GM19467 (cell line): ENCODE measurements at regions not wholly inside any gene's neighbourhood (a gene's known extent, or its start where the extent isn't known, plus 50 kb on each side); places are given as distances from the start of the nearest gene placed in this dataset.
"Not testable (repeated sequence)": the region's sequence is repeated elsewhere in the genome, so short reads cannot be mapped to it uniquely, and the experiment has no call there.

Experiments
- ATAC-seq: cut with Tn5 transposase; IDR thresholded peaks from one replicate; pipeline ENCODE4 v1.9.1; 2021; ENCODE audit warnings: mild to moderate bottlenecking, moderate library complexity; ENCODE audit not compliant: unreplicated experiment

DNA sequence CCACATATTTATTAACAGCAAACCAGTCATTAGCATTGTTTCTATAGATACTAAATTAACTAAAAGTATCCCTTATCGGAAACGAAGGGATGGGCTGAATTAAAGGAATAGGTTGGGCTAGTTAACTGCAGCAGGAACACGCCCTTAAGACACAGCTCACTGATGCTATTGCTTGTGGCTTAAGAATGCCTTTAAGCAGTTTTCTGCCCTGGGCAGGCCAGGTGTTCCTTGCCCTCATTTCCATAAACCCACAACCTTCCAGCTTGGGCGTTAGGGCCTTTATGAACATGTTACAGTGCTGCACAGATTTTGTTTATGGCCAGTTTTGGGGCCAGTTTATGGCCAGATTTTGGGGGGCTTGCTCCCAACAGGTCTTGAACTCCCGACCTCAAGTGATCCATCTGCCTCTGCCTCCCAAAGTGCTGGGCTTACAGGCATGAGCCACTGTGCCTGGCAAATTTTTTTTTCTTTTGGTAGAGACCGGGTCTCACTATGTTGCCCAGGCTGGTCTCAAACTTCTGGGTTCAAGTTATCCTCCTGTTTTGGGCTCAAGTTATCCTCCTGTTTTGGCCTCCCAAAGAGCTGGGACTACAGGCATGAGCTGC lies 90.1 kb upstream of the GRIN2A start:
- not testable (repeated sequence) for ATAC-seq

GRCh38 chr16:10275214-10275996 lies 93.2 kb upstream of the GRIN2A start:
- ATAC-seq: peak; percentile 81

DNA sequence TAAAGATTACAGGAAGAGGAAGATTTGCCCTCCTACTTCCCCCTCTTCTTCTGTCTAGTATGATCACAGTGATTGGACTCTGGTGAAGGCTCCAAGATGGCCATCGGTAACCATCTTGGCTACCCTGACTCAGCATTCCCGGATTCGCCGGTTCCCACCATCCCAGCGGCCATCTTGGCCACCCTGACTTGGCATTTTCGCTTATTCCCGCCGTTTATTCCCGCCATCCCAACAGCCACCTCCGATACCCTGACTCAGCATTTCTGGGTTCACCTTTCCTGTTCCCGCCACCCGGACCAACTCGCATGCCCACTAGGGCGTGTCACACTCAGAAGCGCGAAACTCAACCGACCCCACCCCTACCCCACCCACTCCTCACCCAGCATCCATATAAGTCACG lies 95.4 kb upstream of the GRIN2A start:
- no peak for ATAC-seq

- no peak for ATAC-seq
Observed at GRCh38 chr16:10280262-10281170, 98.3 kb upstream of the GRIN2A start.

DNA sequence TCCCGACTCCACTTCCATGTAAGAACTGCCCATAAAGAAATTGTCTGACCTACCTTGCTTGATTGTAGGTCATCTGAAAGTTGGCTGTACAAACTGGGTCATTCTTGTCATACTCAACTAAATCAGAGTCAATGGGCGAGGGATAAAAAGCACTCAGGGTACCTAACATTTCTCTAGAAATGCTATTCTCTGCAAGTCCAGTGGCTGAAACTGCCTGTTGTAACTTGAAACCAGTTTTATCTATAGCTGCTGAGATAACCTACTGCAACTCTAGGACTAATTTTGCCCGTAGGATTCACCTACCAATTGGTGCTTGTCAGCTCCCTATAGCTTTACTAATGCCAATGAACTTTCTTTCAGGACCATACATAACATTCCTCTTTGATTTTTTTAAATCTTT lies 100.1 kb upstream of the GRIN2A start:
- no peak for ATAC-seq

DNA sequence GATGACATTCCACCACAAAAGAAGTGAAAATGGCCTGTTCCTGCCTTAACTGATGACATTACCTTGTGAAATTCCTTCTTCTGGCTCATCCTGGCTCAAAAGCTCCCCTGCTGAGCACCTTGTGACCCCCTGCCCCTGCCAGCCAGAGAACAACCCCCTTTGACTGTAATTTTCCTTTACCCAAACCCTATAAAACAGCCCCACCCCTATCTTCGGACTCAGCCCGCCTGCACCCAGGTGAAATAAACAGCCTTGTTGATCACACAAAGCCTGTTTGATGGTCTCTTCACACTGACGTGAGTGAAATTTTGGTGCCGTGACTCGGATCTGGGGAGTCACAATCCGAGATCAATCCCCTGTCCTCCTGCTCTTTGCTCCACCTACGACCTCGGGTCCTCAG lies 101.0 kb upstream of the GRIN2A start:
- not testable (repeated sequence) for ATAC-seq

- not testable (repeated sequence) for ATAC-seq
Observed at GRCh38 chr16:10290467-10291105, 95.3 kb upstream of the ATF7IP2 start.

- not testable (repeated sequence) for ATAC-seq
Observed at GRCh38 chr16:10292197-10292596, 93.7 kb upstream of the ATF7IP2 start.

GRCh38 chr16:10292976-10293375 lies 92.9 kb upstream of the ATF7IP2 start:
- not testable (repeated sequence) for ATAC-seq

DNA sequence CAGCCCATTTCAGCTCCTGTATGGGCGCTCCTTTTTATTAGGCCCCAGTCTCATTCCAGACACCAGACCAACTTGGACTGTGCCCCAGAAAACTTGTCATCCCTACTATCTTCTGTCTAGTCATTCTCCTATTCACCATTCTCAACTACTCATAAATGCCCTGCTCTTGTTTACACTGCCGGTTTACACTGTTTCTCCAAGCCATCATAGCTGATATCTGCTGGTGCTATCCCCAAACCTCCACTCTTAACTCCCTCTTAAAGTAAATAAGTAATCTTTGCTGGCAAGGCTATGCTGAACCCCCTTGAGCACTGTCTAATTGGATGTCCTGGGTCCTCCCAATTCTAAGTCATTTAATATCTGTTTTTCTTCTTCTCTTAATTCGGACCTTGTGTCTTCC lies 91.7 kb upstream of the ATF7IP2 start:
- ATAC-seq: not testable (repeated sequence)

DNA sequence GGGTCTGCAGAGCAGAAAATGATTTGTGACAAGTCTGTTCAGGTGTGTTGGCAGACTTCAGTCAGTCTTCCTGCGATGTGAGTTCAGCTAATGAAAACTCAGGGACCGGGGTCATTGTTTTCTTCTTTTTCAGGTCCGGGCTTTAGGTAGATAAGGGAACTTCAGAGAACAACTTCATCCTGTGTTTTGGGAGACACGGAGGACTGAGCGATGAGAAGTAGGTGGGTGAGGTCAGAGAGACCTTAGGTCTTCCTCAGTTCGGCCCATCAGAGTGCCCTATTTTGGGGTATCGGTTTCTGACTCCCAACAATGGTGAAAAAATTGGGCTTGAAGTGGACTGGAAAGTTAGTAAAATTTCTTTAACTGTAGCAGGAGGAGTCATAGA lies 88.9 kb upstream of the ATF7IP2 start:
- ATAC-seq: peak; percentile 19

GRCh38 chr16:10297341-10298006 lies 88.4 kb upstream of the ATF7IP2 start:
- peak; percentile 95 for ATAC-seq

DNA sequence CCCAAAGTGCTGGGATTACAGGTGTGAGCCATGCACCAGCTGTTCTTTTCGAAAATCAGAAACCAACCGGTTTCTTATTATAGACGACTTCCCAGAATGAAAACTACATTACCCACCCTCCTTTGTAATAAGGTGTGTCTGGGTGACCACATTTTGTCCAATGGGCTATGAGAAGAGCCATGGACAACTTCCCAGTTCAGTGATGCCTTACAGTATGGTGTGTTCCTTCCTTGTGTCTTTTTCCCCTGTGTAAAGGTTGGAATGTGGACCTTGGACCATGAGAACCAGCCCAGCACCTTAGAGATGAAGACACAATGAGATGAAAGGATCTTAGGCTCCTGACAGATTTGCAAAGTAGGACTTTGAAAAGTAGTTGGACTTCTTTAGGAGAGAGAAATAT lies 85.0 kb upstream of the ATF7IP2 start:
- no peak for ATAC-seq

DNA sequence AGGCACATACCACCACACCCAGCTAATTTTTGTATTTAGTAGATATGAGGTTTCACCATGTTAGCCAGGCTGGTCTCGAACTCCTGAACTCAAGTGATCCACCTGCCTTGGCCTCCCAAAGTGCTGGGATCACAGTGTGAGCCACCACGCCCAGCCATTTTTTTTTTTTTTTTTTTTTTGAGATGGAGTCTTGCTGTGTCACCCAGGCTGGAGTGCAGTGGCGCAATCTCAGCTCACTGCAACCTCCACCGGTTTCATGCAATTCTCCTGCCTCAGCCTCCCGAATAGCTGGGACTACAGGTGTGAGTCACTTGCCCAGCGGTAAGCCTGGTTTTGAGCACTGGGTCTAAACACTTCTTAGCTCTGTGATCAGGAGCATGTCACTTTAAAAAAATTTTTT lies 84.3 kb upstream of the ATF7IP2 start:
- not testable (repeated sequence) for ATAC-seq

- ATAC-seq: no peak
Observed at GRCh38 chr16:10305912-10306311, 79.9 kb upstream of the ATF7IP2 start.

DNA sequence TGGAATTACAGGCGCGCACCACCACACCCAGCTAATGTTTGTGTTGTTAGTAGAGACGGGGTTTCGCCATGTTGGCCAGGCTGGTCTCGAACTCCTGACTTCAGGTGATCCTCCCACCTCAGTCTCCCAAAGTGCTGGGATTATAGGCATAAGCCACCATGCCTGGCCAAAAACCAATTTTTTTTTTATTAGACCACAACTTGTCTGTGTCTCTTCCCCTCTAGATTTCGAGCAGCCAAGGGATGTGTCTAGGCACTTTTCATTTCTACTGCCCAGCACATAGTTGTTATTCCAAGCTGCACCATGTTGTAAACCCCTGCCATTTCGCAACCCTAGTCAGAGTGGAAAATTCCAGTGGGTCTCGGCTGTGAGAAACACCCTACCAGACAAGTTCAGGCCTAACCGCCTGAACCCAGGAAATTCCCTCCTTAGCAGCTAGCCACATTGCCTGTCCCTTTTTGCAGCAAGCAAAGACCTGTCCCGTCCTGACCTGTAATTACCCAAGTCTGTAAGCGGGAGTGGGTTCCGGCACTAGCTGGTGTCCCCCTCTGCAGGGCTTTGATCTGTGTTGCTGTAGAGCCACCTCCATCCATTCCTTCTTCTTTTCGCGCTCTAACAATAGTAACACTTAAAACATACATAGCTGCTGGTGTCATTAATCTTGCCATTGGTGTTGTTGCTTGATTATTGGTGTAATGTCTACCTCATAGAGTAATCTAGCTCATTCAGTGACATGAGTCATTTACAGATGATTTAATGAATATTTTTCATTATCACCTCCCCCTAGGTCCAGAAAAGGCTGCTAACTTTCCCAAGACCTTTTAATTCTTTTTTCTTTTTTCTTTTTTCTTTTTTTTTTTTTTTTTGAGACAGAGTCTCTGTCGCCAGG lies 77.3 kb upstream of the ATF7IP2 start:
- no peak for ATAC-seq

- no peak for ATAC-seq
Observed at GRCh38 chr16:10309271-10309932, 76.5 kb upstream of the ATF7IP2 start.

DNA sequence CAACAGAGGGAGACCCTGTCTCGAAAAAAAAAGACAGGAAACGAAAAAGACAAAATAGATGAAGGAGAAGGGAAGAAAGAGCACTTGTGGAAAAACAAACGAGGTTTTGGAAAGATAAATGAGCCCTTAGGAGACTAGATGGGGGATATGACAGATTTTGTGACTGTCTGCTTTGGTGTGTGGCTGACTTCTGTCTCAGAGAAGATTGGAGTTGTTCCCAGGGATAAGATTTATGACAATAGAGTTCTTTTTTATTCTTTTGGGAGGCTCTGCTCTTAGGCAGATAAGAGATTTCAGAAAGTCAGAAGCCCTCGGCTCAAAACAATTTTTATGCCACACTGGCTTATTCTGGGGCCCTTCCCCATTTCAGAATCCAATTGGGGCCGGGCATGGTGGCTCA lies 73.9 kb upstream of the ATF7IP2 start:
- ATAC-seq: no peak
